ENCODE measurements at regions not wholly inside any gene's neighbourhood (a gene's known extent, or its start where the extent isn't known, plus 50 kb on each side); places are given as distances from the start of the nearest gene placed in this dataset.

GRCh38 chr2:3059141-3059925, 318.3 kb downstream of the EIPR1 start:
- peak; percentile 25 for DNase-seq

DNA sequence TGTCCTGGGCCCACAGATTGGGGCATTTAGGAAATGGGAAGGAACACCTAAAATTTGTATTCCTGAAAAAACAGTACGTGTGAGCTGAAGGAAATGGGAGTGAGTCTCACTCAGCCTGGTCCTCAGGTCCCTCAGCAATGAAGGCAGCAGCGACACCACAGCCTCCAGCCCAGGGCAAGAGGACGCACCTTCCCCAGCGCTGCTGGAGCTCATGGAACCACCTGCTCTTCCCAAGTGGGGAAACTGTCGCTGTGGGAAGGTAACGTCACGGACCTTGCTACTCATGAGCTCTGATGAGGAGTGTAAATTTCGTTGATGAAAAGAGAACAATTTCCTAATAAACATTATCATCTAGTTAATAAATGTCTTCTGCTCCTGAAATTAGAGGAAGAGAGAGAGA, 323.6 kb downstream of the EIPR1 start:
- DNase-seq = no peak

DNA sequence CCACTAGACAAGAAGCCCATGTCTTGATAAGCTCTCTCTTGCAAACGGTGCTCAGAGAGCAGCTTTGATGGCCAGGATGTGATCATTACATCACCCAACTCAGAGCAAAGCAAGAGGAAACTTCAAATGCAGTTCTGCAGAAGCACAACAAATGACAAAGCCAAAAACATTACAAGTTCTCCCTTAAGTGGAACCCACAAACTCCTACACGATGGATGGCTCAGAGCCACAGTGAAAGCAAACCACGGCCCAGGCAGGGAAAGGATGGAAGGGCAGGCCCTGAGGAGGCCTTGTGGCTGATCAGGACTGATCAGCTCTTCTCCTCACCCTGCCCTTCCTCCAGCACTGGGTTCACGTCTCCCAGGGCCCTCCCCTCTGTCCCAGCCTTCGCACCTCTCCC, 326.4 kb downstream of the EIPR1 start:
- DNase-seq = no peak

GRCh38 chr2:3046170-3046865, 331.3 kb downstream of the EIPR1 start:
- no peak for DNase-seq

- no peak for DNase-seq
These were observed 332.2 kb downstream of the EIPR1 start for GRCh38 chr2:3045318-3045921.

GRCh38 chr2:3044587-3045317, 332.9 kb downstream of the EIPR1 start:
- DNase-seq = peak; percentile 13

GRCh38 chr2:3043726-3044125, 333.9 kb downstream of the EIPR1 start:
- DNase-seq = no peak

DNA sequence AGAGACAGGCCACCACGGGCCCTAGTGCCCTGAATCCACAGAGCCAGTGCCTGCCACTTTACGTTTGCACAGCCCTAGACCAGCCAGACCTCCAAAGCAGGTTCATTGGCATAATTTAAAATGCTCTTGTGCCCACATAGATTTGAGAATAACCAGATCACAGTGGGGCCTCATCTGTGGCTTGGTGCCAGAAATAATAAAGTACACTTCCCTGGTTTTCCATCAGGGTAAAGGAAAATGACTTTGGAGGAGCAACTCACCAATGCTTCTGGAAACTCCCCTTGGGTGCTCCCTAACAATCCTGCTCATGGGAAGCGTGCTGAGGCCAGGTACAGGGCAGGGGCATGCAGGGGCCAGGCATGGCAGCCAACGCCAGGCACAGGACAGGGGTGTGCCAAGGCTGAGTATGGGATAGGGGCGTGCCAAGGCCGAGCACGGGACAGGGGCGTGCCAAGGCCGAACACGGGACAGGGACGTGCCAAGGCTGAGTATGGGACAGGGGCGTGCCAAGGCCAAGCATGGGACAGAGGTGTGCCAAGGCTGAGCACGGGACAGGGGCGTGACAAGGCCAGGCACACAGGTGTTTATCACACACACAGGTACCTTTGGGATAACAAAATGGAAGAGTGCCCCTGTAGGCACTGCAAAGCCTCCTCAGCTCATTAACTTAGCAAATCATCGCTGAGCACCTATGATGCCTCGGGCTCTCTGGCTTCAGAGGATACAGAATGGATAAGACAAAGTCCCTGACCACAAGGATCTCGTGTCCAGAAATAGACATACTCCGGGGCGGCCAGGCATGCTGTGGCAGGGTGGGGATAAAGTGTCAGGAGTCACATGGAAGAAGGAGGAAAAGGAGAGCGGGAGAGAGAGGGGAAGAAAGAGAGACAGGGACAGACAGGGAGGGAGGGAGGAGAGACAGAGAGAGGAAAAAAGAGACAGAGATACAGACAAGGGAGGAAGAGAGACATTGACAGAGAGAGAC, 334.7 kb downstream of the EIPR1 start:
- DNase-seq = no peak

- DNase-seq = no peak
These were observed 335.6 kb downstream of the EIPR1 start for GRCh38 chr2:3041841-3042600.

DNA sequence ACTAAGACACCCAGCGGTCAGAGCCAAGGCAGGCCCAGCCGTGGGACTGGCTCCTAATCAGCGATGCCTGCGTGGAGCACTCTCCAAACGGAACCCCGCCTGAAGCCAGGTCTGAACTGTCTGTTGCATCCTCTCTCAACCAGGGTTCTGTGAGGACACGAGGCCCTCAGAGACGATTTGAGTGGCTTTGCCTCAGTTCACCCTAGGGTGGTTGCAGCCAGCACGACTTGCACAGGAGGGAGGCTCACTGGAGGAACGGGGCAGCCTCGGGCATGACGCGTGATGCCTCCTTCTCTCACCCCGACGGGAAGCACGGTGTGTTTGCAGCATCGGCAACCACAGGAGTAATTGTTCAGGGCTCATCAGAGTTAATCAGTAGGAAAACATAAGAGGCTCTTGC, 336.4 kb downstream of the EIPR1 start:
- DNase-seq = no peak

DNA sequence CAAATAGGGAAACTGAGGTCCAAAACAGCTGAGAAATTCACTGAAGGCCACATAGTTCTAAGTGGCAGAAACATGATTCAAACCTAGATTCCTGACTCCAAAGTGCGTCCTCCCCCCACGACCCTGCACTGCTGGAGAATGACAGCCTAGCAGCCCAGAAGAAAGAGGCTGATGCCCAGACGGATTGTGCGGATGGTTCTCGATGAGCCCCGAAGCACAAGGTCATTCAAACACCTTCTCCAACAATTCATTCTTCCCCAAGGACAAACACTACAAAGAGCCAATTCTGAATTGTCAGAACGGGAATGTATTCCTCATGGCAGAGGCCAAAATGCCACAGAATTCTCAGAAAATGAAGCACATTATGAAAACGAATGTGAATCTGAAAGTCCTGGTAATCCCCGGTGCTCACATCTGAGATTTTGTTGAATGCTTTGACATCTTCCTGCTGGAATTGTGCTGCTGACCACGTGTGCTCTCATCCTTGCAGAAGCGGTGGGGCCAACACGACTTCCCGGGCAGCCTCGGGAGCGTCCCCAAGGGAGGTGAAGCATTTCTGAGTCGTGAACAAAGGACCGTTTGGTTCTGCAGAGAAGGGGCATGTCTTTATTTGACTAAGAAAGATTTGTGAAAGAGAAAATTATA, 337.0 kb downstream of the EIPR1 start:
- no peak for DNase-seq

- DNase-seq = no peak
These were observed 337.6 kb downstream of the EIPR1 start for GRCh38 chr2:3040066-3040428.

GRCh38 chr2:3039188-3040065, 338.2 kb downstream of the EIPR1 start:
- no peak for DNase-seq

DNA sequence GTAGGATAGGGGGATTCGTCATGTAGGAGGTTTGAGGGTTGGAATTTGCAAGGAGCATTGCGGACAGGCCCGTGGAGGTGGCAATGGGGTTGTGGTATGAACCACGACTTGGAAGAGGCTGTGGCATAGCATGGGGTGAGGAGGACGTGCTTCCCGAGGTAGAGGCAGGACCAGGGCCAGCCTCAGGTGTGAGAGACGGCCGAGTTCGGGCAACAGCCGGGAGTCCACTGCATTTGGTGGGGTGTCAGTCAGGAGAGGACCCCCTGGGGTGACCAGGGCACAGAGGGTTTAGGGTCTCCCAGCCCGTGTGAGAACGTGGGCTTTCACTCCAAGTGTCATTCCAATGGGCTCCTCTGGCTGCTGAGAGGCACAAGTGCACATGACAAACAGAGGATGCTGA, 339.0 kb downstream of the EIPR1 start:
- DNase-seq = no peak

GRCh38 chr2:3037196-3038194, 340.1 kb downstream of the EIPR1 start:
- no peak for DNase-seq

DNA sequence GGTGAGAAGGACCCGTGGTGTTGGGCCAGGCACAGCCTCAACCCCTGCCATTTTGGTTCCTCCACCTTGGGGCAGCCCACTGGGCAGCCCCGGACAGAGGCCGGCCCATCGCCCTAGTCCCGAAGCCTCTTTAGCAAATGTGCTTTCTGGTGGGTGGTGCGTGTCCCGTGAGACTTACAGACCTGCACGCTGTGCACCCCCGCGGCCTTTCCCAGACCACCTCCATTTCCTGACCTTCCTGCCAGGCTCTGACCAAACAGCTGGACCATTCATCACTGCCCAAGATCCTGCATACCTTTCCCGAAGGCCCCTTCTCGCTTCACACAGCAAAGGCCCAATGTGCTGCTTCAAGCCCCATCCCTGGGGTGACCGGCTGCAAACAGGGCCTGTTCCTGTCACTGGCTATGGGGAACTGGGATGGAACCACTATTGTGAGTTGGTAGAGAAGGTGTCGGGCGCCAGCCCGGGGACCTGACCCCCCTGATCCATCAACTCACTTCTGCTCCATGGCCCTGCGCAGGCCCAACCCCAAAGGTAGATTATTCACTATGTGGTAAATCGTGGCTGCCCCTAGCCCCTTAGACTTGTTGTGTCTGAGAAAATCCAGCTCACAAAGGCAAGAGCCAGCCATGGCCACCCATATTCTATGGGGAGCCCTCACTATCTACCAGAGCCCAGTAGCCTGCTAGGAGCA, 341.0 kb downstream of the EIPR1 start:
- no peak for DNase-seq

DNA sequence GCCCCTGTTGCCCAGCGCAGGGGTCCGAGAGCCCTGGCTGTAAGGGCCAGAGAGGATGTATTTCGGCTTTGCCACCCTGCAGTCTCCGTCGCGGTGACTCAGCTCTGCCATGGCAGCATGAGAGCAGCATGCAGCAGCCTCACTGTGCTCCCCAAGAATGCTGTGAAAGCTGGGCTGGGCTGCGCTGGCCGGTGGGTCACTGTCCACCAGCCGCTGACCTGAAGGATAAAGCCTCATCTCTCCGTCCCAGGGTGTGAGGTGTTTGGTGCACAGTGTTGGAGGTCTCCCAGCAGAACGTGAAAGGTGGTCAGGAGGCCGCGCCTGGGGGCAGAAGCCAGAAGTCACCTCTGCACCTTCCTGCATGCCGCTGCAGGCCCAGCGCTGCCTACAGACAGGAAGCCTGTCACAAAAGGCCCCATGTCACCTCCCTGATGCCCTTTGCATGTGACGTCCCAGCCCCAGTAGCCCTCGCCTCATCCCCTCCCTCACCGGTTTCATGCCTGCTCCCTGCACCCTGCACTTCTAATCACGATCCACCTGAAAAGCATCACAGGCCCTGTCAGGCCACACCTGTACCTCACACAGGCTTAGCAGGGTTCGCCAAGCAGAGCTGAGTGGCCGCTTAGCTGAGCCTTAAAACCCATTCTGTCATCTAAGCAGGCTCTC, 342.1 kb downstream of the EIPR1 start:
- DNase-seq = no peak

Measured in activated CD8-positive, alpha-beta memory T cell treated with anti-CD3 and anti-CD28 coated beads, Interleukin-2, amount 50 U/mL, for 48 hours (primary cell).